IMR-90 (cell line): ENCODE measurements at regions not wholly inside any gene's neighbourhood (a gene's known extent, or its start where the extent isn't known, plus 50 kb on each side); places are given as distances from the start of the nearest gene placed in this dataset.

Source experiments
- ATAC-seq: fragments of 200-7000 bp; cut with Tn5 transposase; 2 replicates; pipeline ENCODE4 v1.9.1; 2020; ENCODE audit warnings: low read depth, mild to moderate bottlenecking, moderate library complexity
- BruUV-seq: library from RNA; stranded (reverse); fragments of 400-500 nt; replicated peaks from 2 replicates; lab custom pipeline; 2021; lab: Mats Ljungman, UMichigan
- CTCF ChIA-PET: fragments of 300-600 bp; formaldehyde crosslinking; extraction: SDS; loops from one replicate; lab custom pipeline; 2021; ENCODE audit warnings: antibody characterized with exemption; lab: Yijun Ruan, JAX
- POLR2A ChIA-PET: fragments of 300-600 bp; sonication (Branson Sonifier 250); formaldehyde crosslinking; loops from one replicate; lab custom pipeline; 2022; ENCODE audit warnings: antibody characterized with exemption; ENCODE audit not compliant: unreplicated experiment; lab: Charles Lee
- DNase-seq: peaks from one replicate; pipeline ENCODE4 v3.0.0; 2013
- H2AFZ ChIP-seq: replicated peaks from 2 replicates; pipeline ENCODE3; 2013; ENCODE audit warnings: low read length, mild to moderate bottlenecking; ENCODE audit not compliant: poor library complexity
- H2AK5ac ChIP-seq: 2 replicates; pipeline ENCODE4 v1.6.1; 2013; ENCODE audit warnings: low read depth, low read length, inconsistent platforms
- H2AK9ac ChIP-seq: replicated peaks from 2 replicates; pipeline ENCODE3; 2013; ENCODE audit warnings: mild to moderate bottlenecking, low read depth, low read length, moderate library complexity; ENCODE audit not compliant: poor library complexity
- H2BK120ac ChIP-seq: 2 replicates; pipeline ENCODE4 v1.6.1; 2013; ENCODE audit warnings: low read depth, low read length, inconsistent platforms
- H2BK15ac ChIP-seq: 3 replicates; pipeline ENCODE4 v1.6.1; 2013; ENCODE audit warnings: low read depth, low read length, inconsistent platforms
- H2BK20ac ChIP-seq: 2 replicates; pipeline ENCODE4 v1.6.1; 2013; ENCODE audit warnings: low read depth, mild to moderate bottlenecking, inconsistent platforms, low read length, moderate library complexity
- H2BK5ac ChIP-seq: 2 replicates; pipeline ENCODE4 v1.6.1; 2013; ENCODE audit warnings: mild to moderate bottlenecking, low read depth, low read length, inconsistent platforms; ENCODE audit not compliant: poor library complexity, severe bottlenecking
- H3K14ac ChIP-seq: replicated peaks from 2 replicates; pipeline ENCODE4 v1.6.1; 2013; ENCODE audit warnings: low read depth, low read length, inconsistent platforms
- H3K18ac ChIP-seq: 2 replicates; pipeline ENCODE4 v1.6.1; 2013; ENCODE audit warnings: low read depth, low read length, control low read depth
- H3K23ac ChIP-seq: 2 replicates; pipeline ENCODE4 v1.6.1; 2013; ENCODE audit warnings: low read depth, low read length, inconsistent platforms
- H3K27ac ChIP-seq: 2 replicates; pipeline ENCODE4 v1.5.1; 2013; ENCODE audit warnings: mild to moderate bottlenecking, control low read depth, low read length; ENCODE audit not compliant: insufficient read depth
- H3K27me3 ChIP-seq: 2 replicates; pipeline ENCODE4 v1.6.1; 2013; ENCODE audit warnings: low read length; ENCODE audit not compliant: control insufficient read depth, insufficient read depth
- H3K36me3 ChIP-seq: 2 replicates; pipeline ENCODE4 v1.6.1; 2013; ENCODE audit warnings: low read length, mixed read lengths; ENCODE audit not compliant: control insufficient read depth, insufficient read depth
- H3K4ac ChIP-seq: 2 replicates; pipeline ENCODE4 v1.6.1; 2013; ENCODE audit warnings: low read depth, low read length, inconsistent platforms
- H3K4me1 ChIP-seq: 2 replicates; pipeline ENCODE4 v1.6.1; 2013; ENCODE audit warnings: low read length, mixed read lengths; ENCODE audit not compliant: control insufficient read depth, insufficient read depth
- H3K4me2 ChIP-seq: 2 replicates; pipeline ENCODE4 v1.6.1; 2013; ENCODE audit warnings: low read depth, mild to moderate bottlenecking, control low read depth, low read length, moderate library complexity
- H3K4me3 ChIP-seq: 2 replicates; pipeline ENCODE4 v1.5.1; 2013; ENCODE audit warnings: low read depth, mild to moderate bottlenecking, control low read depth, low read length, moderate library complexity; ENCODE audit not compliant: insufficient read depth
- H3K56ac ChIP-seq: 2 replicates; pipeline ENCODE4 v1.6.1; 2013; ENCODE audit warnings: low read length, inconsistent platforms; ENCODE audit not compliant: insufficient read depth; ENCODE audit errors: extremely low read depth
- H3K79me1 ChIP-seq, 2 experiments: 2 replicates each; pipeline ENCODE4 v1.6.1; 2013; ENCODE audit warnings: low read length in 2 of 2, inconsistent platforms in 1 of 2, low read depth in 1 of 2
- H3K9ac ChIP-seq: 2 replicates; pipeline ENCODE4 v1.6.1; 2013; ENCODE audit warnings: low read depth, low read length, control low read depth
- H3K9me1 ChIP-seq: 2 replicates; pipeline ENCODE4 v1.6.1; 2013; ENCODE audit warnings: low read length, inconsistent platforms; ENCODE audit not compliant: insufficient read depth
- H3K9me3 ChIP-seq: 2 replicates; pipeline ENCODE4 v1.6.1; 2013; ENCODE audit warnings: low read length; ENCODE audit not compliant: control insufficient read depth, insufficient read depth
- H4K20me1 ChIP-seq: 2 replicates; pipeline ENCODE4 v1.6.1; 2013; ENCODE audit warnings: low read length, inconsistent platforms; ENCODE audit not compliant: insufficient read depth
- H4K5ac ChIP-seq: 2 replicates; pipeline ENCODE4 v1.6.1; 2013; ENCODE audit warnings: mild to moderate bottlenecking, low read depth, low read length, control low read depth
- H4K8ac ChIP-seq, 2 experiments: 2 replicates each; pipeline ENCODE4 v1.6.1; 2013; ENCODE audit warnings: low read depth in 2 of 2, low read length in 2 of 2, control low read depth in 1 of 2, inconsistent platforms in 1 of 2
- H4K91ac ChIP-seq: 2 replicates; pipeline ENCODE4 v1.6.1; 2013; ENCODE audit warnings: low read depth, low read length, inconsistent platforms; ENCODE audit not compliant: insufficient read depth
- BHLHE40 ChIP-seq: fragments of 150-350 bp; IDR thresholded peaks from 2 replicates; pipeline ENCODE4 v1.6.1; 2016; ENCODE audit warnings: mild to moderate bottlenecking, low read depth, low read length
- CEBPB ChIP-seq: IDR thresholded peaks from 2 replicates; pipeline ENCODE4 v1.6.1; 2012; ENCODE audit warnings: low read depth, low read length, improper control_type of control experiment
- ELK1 ChIP-seq: fragments of 150-350 bp; IDR thresholded peaks from 2 replicates; pipeline ENCODE4 v1.6.1; 2016; ENCODE audit warnings: low read depth, mild to moderate bottlenecking, low read length, moderate library complexity, borderline replicate concordance
- MAFK ChIP-seq: IDR thresholded peaks from 2 replicates; pipeline ENCODE4 v1.6.1; 2012; ENCODE audit warnings: low read depth, low read length, improper control_type of control experiment
- MAZ ChIP-seq: IDR thresholded peaks from 2 replicates; pipeline ENCODE4 v1.6.1; 2012; ENCODE audit warnings: low read depth, mild to moderate bottlenecking, low read length, improper control_type of control experiment, moderate library complexity, borderline replicate concordance
- POLR2A ChIP-seq: IDR thresholded peaks from 2 replicates; pipeline ENCODE4 v1.6.1; 2012; ENCODE audit warnings: mild to moderate bottlenecking, low read depth, low read length
- RCOR1 ChIP-seq: IDR thresholded peaks from 2 replicates; pipeline ENCODE4 v1.6.1; 2012; ENCODE audit warnings: mild to moderate bottlenecking, low read length, improper control_type of control experiment; ENCODE audit not compliant: insufficient replicate concordance
- WGBS, 2 experiments: methylation state at CpG; one replicate each; pipeline versions ENCODE4 v1.1.5 to v1.1.7; 2013; ENCODE audit warnings: missing lambda C conversion rate in 2 of 2; ENCODE audit not compliant: insufficient read length in 1 of 2; ENCODE audit errors: extremely low coverage in 2 of 2; 5-methylcytosine and 5-hydroxymethylcytosine counted together
- dilution Hi-C: fragments of 300-500 bp; cut with HindIII; formaldehyde crosslinking; loops from one replicate; pipeline ENCODE4 v1.14.3; 2018; ENCODE audit warnings: low sequenced_read_pairs; ENCODE audit not compliant: unreplicated experiment
- in situ Hi-C: fragments of 300-500 bp; cut with MboI; formaldehyde crosslinking; loops from 3 replicates; pipeline ENCODE4 v1.14.3; 2019; ENCODE audit warnings: low sequenced_read_pairs, inconsistent platforms, mixed read lengths
- intact Hi-C: fragments of 100-400 bp; cut with micrococcal nuclease; formaldehyde crosslinking; loops from 2 replicates; pipeline ENCODE4 v1.10.0; 2022

- ChIA-PET POLR2A (no interaction called here), CTCF (interaction anchor here (0.6 kb wide), 1 partner anchor 965 kb away, joined by 3 read pairs; no protein-coding TSS in a partner anchor)
- Histone ChIP-seq H3K9ac (no peak overlapping the region), H2BK20ac (no peak overlapping the region), H3K36me3 (no peaks in the 10 kb centered on the region), H3K4me1 (peaks cover 5% of the 10 kb centered on the region), H2AK9ac (no peak overlapping the region), H4K91ac (no peak overlapping the region), H3K56ac (no peak overlapping the region), H3K4ac (no peak overlapping the region), H4K20me1 (no peaks in the 10 kb centered on the region), H3K4me2 (no peak overlapping the region), H4K5ac (no peak overlapping the region), H2BK15ac (no peak overlapping the region), H3K23ac (no peak overlapping the region), H3K9me1 (0 out of 2 replicates have a peak, but pooled peaks cover 3% of the 10 kb centered on the region), H3K79me1 (no peaks in the 10 kb centered on the region), H3K27me3 (no peaks in the 10 kb centered on the region), H3K18ac (no peak overlapping the region), H3K9me3 (no peaks in the 10 kb centered on the region; the same call in 1 of the 2 replicates), H3K14ac (no peak overlapping the region), H2AFZ (no peak overlapping the region), H2AK5ac (no peak overlapping the region), H4K8ac (no peak overlapping the region), H3K27ac (no peak overlapping the region), H2BK5ac (no peak overlapping the region), H3K4me3 (no peak overlapping the region), H2BK120ac (no peak overlapping the region)
- in situ Hi-C loops = no loop called here
- DNase-seq (no peak), ATAC-seq (no peak)
- 95% methylated on average over 6 of the region's 10 CpGs; no CpG with 5 or more reads in 1 of the 2 experiments for WGBS, 2 experiments
- intact Hi-C loops = no loop called here
- dilution Hi-C loops = no loop called here
- no peak for TF ChIP-seq CEBPB
- no peak for TF ChIP-seq BHLHE40
- TF ChIP-seq RCOR1 = no peak
- no peak for TF ChIP-seq ELK1
- no peak for TF ChIP-seq MAFK
- TF ChIP-seq MAZ = no peak
- TF ChIP-seq POLR2A = no peak
- BruUV-seq = no TSS peak
These were observed 532.9 kb upstream of the B3GAT1 start for GRCh38 chr11:134944986-134945385.
